ENCODE measurements at regions not wholly inside any gene's neighbourhood (a gene's known extent, or its start where the extent isn't known, plus 50 kb on each side); places are given as distances from the start of the nearest gene placed in this dataset.
"Not testable (repeated sequence)": the region's sequence is repeated elsewhere in the genome, so short reads cannot be mapped to it uniquely, and the experiment has no call there.

- H3K4me1 ChIP-seq (replicated peaks): peaks cover 17% of the 10 kb centered on the region
- no peaks in the 10 kb centered on the region for H3K36me3 ChIP-seq
- H3K9me3 ChIP-seq (replicated peaks): no peaks in the 10 kb centered on the region
- H3K4me3 ChIP-seq: no peak overlapping the region
- no peak for DNase-seq (ENCODE audit: low read depth in 1 of 2, low spot score in 2 of 2)
- no peaks in the 10 kb centered on the region for H3K27me3 ChIP-seq (replicated peaks)
- peak overlapping the region; percentile 92 for H3K27ac ChIP-seq
Measured at GRCh38 chr16:59574296-59574695, 840.2 kb upstream of the GOT2 start.

- no peak overlapping the region for H3K4me3 ChIP-seq
- peaks cover 17% of the 10 kb centered on the region for H3K4me1 ChIP-seq (replicated peaks)
- peak overlapping the region; percentile 92 for H3K27ac ChIP-seq
- no peaks in the 10 kb centered on the region for H3K27me3 ChIP-seq (replicated peaks)
- no peaks in the 10 kb centered on the region for H3K9me3 ChIP-seq (replicated peaks)
- DNase-seq (ENCODE audit: low read depth in 1 of 2, low spot score in 2 of 2): peak in 1 of 2 experiments; percentile 81
- H3K36me3 ChIP-seq: no peaks in the 10 kb centered on the region
Measured at GRCh38 chr16:59573528-59574271, 839.6 kb upstream of the GOT2 start.

- H3K27me3 ChIP-seq (replicated peaks): no peaks in the 10 kb centered on the region
- H3K9me3 ChIP-seq (replicated peaks): no peaks in the 10 kb centered on the region
- H3K4me1 ChIP-seq (replicated peaks): no peaks in the 10 kb centered on the region
- H3K36me3 ChIP-seq: no peaks in the 10 kb centered on the region
- no peak overlapping the region for H3K4me3 ChIP-seq
- no peak for DNase-seq (ENCODE audit: low read depth in 1 of 2, low spot score in 2 of 2)
- no peak overlapping the region for H3K27ac ChIP-seq
Measured at GRCh38 chr16:59567496-59567895, 833.4 kb upstream of the GOT2 start.

GRCh38 chr16:59566446-59566845 is 832.3 kb upstream of the GOT2 start:
- Histone ChIP-seq H3K36me3 (no peaks in the 10 kb centered on the region), H3K27ac (no peak overlapping the region), H3K4me1 (replicated peaks) (no peaks in the 10 kb centered on the region), H3K4me3 (no peak overlapping the region), H3K9me3 (replicated peaks) (no peaks in the 10 kb centered on the region), H3K27me3 (replicated peaks) (no peaks in the 10 kb centered on the region)
- DNase-seq (ENCODE audit: low read depth in 1 of 2, low spot score in 2 of 2): no peak

- H3K9me3 ChIP-seq (replicated peaks): no peaks in the 10 kb centered on the region
- no peak for DNase-seq (ENCODE audit: low read depth in 1 of 2, low spot score in 2 of 2)
Measured at GRCh38 chr16:59558679-59559078, 824.6 kb upstream of the GOT2 start.

GRCh38 chr16:59552164-59552563 is 818.0 kb upstream of the GOT2 start:
- no peak for DNase-seq (ENCODE audit: low read depth in 1 of 2, low spot score in 2 of 2)

More at GRCh38 chr16:59558679-59559078, 824.6 kb upstream of the GOT2 start:
- no peaks in the 10 kb centered on the region for H3K36me3 ChIP-seq
- no peaks in the 10 kb centered on the region for H3K27me3 ChIP-seq (replicated peaks)
- no peak overlapping the region for H3K27ac ChIP-seq
- no peak overlapping the region for H3K4me3 ChIP-seq
- no peaks in the 10 kb centered on the region for H3K4me1 ChIP-seq (replicated peaks)

GRCh38 chr16:59545721-59546120 is 811.6 kb upstream of the GOT2 start:
- Histone ChIP-seq H3K4me3 (no peak overlapping the region), H3K36me3 (no peaks in the 10 kb centered on the region), H3K4me1 (replicated peaks) (peaks cover 9% of the 10 kb centered on the region), H3K9me3 (replicated peaks) (no peaks in the 10 kb centered on the region), H3K27ac (no peak overlapping the region), H3K27me3 (replicated peaks) (no peaks in the 10 kb centered on the region)
- DNase-seq (ENCODE audit: low read depth in 1 of 2, low spot score in 2 of 2): no peak

More at GRCh38 chr16:59552164-59552563, 818.0 kb upstream of the GOT2 start:
- Histone ChIP-seq H3K4me3 (no peak overlapping the region), H3K27me3 (replicated peaks) (no peaks in the 10 kb centered on the region), H3K36me3 (no peaks in the 10 kb centered on the region), H3K9me3 (replicated peaks) (no peaks in the 10 kb centered on the region), H3K4me1 (replicated peaks) (no peaks in the 10 kb centered on the region), H3K27ac (no peak overlapping the region)

GRCh38 chr16:59543641-59544040 is 809.5 kb upstream of the GOT2 start:
- Histone ChIP-seq H3K4me3 (no peak overlapping the region), H3K9me3 (replicated peaks) (no peaks in the 10 kb centered on the region), H3K36me3 (no peaks in the 10 kb centered on the region), H3K4me1 (replicated peaks) (peaks cover 9% of the 10 kb centered on the region), H3K27me3 (replicated peaks) (no peaks in the 10 kb centered on the region), H3K27ac (peak overlapping the region; percentile 40; the same call in 1 of the 2 replicates)
- peak in 1 of 2 experiments; percentile 33 for DNase-seq (ENCODE audit: low read depth in 1 of 2, low spot score in 2 of 2)

GRCh38 chr16:59540621-59541020 is 806.5 kb upstream of the GOT2 start:
- no peak for DNase-seq (ENCODE audit: low read depth in 1 of 2, low spot score in 2 of 2)
- no peak overlapping the region for H3K4me3 ChIP-seq
- no peaks in the 10 kb centered on the region for H3K9me3 ChIP-seq (replicated peaks)
- H3K36me3 ChIP-seq: no peaks in the 10 kb centered on the region
- peaks cover 9% of the 10 kb centered on the region for H3K4me1 ChIP-seq (replicated peaks)
- H3K27me3 ChIP-seq (replicated peaks): no peaks in the 10 kb centered on the region
- no peak overlapping the region for H3K27ac ChIP-seq

GRCh38 chr16:59535298-59535697 is 801.2 kb upstream of the GOT2 start:
- Histone ChIP-seq H3K4me3 (no peak overlapping the region), H3K27ac (no peak overlapping the region), H3K27me3 (replicated peaks) (no peaks in the 10 kb centered on the region), H3K4me1 (replicated peaks) (no peaks in the 10 kb centered on the region), H3K9me3 (replicated peaks) (no peaks in the 10 kb centered on the region), H3K36me3 (no peaks in the 10 kb centered on the region)
- DNase-seq (ENCODE audit: low read depth in 1 of 2, low spot score in 2 of 2): no peak

- H3K9me3 ChIP-seq (replicated peaks): no peaks in the 10 kb centered on the region
- DNase-seq (ENCODE audit: low read depth in 1 of 2, low spot score in 2 of 2): peak; percentile 54 to 91
- no peaks in the 10 kb centered on the region for H3K27me3 ChIP-seq (replicated peaks)
- H3K36me3 ChIP-seq: no peaks in the 10 kb centered on the region
- peak overlapping the region; percentile 13 for H3K4me3 ChIP-seq
- H3K4me1 ChIP-seq (replicated peaks): peaks cover 23% of the 10 kb centered on the region
- peak overlapping the region; percentile 92 for H3K27ac ChIP-seq
Measured at GRCh38 chr16:59527206-59527997, 793.3 kb upstream of the GOT2 start.

- Histone ChIP-seq H3K9me3 (replicated peaks) (no peaks in the 10 kb centered on the region), H3K4me3 (no peak overlapping the region), H3K27ac (no peak overlapping the region), H3K4me1 (replicated peaks) (peaks cover 19% of the 10 kb centered on the region), H3K36me3 (no peaks in the 10 kb centered on the region), H3K27me3 (replicated peaks) (no peaks in the 10 kb centered on the region)
- DNase-seq (ENCODE audit: low read depth in 1 of 2, low spot score in 2 of 2): no peak
Measured at GRCh38 chr16:59522826-59523225, 788.7 kb upstream of the GOT2 start.

GRCh38 chr16:59518721-59519120 is 784.6 kb upstream of the GOT2 start:
- H3K36me3 ChIP-seq; H3K4me3 ChIP-seq; DNase-seq (ENCODE audit: low read depth in 1 of 2, low spot score in 2 of 2); H3K27ac ChIP-seq; H3K4me1 ChIP-seq (replicated peaks); H3K27me3 ChIP-seq (replicated peaks); H3K9me3 ChIP-seq (replicated peaks): not testable (repeated sequence)

GRCh38 chr16:59514651-59515050 is 780.5 kb upstream of the GOT2 start:
- no peaks in the 10 kb centered on the region for H3K36me3 ChIP-seq
- DNase-seq (ENCODE audit: low read depth in 1 of 2, low spot score in 2 of 2): no peak
- H3K27ac ChIP-seq: no peak overlapping the region
- H3K4me3 ChIP-seq: no peak overlapping the region
- H3K9me3 ChIP-seq (replicated peaks): no peaks in the 10 kb centered on the region
- H3K27me3 ChIP-seq (replicated peaks): no peaks in the 10 kb centered on the region
- H3K4me1 ChIP-seq (replicated peaks): peaks cover 7% of the 10 kb centered on the region

Data from SJSA1 (cell line).